GM21825 (cell line): ENCODE measurements at regions not wholly inside any gene's neighbourhood (a gene's known extent, or its start where the extent isn't known, plus 50 kb on each side); places are given as distances from the start of the nearest gene placed in this dataset.

ENCODE experiments used
- ATAC-seq: cut with Tn5 transposase; IDR thresholded peaks from one replicate; pipeline ENCODE4 v1.9.1; 2021; ENCODE audit warnings: mild to moderate bottlenecking, moderate library complexity; ENCODE audit not compliant: unreplicated experiment

DNA sequence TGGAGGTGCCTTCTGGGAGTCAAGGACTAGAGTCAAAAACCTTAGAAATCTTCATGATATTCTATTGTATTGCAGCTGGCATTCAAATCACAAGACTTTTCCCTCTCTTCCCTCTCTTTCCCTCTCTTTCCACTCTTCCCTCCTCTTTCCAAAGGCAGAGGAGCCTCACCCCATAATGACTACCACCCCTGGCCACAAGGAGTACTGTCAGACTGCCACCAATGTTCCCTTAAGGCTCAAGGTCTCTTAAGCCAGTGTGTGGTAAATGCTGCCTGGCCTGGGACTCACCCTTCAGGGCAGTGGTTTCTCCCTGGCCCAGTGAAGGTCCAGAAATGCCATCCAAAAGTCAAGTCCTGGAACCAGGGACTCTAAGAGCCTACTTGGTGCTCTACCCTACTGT is 605.9 kb upstream of the PKDCC start:
- ATAC-seq, result no peak

GRCh38 chr2:41445865-41446264 is 602.0 kb upstream of the PKDCC start:
- no peak for ATAC-seq

DNA sequence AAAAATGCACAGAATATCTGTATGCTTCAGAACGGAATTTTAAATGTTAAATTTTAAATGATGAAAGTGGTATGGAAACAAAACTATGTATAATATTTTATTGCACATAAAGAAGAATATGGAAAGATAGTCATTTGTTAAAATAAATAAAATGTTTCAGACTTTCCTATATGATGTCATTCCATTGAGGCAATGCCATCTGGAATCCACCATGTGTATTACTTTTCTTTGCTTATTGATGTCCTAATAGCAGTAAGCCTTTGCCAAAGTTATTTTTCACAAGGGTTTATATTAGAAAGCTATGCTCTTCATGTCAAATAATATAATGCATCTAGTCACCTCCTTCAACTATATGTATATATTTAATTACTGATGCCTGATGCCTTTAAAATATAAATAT is 601.6 kb upstream of the PKDCC start:
- no peak for ATAC-seq

GRCh38 chr2:41448221-41448620 is 599.6 kb upstream of the PKDCC start:
- no peak for ATAC-seq

DNA sequence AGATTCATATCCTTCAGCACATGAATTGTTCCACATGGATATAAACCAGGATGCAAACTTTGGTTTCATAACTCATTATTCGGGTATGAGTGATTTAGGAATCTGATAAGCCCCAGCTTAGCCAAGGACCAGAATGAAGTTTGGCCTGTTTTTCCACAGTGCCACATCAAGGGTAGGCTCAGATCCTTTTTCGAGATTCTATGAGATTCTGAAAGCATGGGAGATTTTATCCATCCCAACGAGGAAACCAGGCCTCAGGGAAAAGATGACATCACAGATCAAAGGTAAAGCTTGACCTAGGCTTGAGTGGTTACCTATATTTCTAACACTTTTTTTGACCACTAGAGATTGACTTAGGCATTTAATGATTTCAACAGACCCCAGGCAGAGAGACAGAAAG is 590.8 kb upstream of the PKDCC start:
- ATAC-seq, result no peak

- no peak for ATAC-seq
These were observed 587.2 kb upstream of the PKDCC start for GRCh38 chr2:41460661-41461060.

GRCh38 chr2:41464395-41464794 is 583.4 kb upstream of the PKDCC start:
- no peak for ATAC-seq

GRCh38 chr2:41475959-41476358 is 571.9 kb upstream of the PKDCC start:
- no peak for ATAC-seq

- no peak for ATAC-seq
These were observed 565.2 kb upstream of the PKDCC start for GRCh38 chr2:41482659-41483058.

- ATAC-seq, result no peak
These were observed 564.6 kb upstream of the PKDCC start for GRCh38 chr2:41483226-41483625.

DNA sequence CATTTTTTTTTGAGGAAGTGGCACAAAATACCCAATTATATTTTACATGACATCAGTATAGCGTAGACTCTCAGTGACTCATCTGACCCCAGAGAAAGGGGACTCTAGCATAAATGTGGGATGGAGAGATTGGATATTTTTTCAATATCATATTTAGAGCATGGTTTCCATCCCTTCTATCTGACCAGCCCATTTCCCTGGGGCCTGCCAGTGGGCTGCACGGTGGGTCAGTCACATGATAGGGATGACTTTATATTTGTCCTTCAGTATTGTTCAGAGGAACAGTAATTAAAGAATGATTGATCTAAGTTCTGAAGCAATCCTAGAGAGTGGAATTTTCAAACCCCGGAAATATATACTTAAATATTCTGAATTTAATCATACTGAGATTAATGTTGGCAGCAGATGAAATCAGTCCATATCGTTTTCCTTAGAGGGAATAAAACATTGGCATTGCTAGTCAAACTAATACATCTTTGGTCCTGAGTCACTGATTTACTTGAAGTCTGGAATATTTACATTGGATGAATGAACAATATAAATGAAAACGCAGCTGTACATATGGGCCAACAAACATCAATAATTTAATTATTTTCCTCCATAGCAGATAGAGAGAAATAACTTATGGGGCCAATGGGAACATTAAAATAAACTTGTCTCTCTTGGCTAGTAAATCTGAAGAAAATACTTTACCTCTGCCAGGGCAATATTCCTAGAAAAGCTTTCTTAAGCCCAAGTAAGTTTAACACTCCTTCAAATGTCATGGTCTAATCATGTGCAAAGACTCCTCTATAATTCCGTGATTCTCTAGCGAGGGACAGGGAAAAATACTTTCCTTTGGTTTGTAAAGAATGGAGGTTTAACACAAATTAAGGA is 563.6 kb upstream of the PKDCC start:
- no peak for ATAC-seq

DNA sequence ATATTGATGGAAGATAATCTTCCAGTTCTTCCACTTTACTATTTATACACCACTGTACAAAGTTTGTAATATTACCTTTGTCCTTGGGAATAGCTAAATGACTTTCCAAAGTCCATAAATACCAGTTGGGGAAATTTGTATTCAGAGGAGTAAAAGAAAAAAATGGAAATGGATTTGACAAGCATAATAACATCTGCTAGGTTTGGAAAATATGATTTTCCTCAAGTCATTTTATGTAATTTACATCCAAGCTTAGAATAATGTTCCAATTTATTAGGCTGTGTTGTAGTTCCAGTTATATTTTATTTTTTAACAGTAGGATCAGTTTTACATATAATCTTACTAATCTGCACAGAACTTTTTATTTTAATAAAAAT is 563.0 kb upstream of the PKDCC start:
- ATAC-seq, result no peak

GRCh38 chr2:41486948-41487347 is 560.9 kb upstream of the PKDCC start:
- ATAC-seq, result no peak

GRCh38 chr2:41488888-41489287 is 558.9 kb upstream of the PKDCC start:
- no peak for ATAC-seq

DNA sequence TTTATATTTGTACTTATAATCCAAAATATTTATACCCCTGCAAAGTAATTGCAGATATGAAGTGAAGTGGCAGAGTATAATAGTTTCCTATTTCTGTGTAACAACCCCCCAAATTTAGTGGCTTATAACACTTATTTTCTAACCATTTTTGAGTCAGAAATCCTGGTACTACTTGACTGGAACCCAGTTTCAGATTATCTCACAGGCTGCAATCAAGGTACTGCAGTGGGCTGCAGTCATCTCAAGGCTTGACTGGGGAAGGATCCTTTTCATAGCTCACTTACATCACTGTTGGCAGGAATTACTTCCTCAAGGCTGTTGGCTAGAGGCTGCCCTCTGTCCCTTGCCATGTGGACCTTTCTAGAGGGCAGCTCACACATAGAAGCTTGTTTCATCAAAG is 558.2 kb upstream of the PKDCC start:
- ATAC-seq, result no peak

DNA sequence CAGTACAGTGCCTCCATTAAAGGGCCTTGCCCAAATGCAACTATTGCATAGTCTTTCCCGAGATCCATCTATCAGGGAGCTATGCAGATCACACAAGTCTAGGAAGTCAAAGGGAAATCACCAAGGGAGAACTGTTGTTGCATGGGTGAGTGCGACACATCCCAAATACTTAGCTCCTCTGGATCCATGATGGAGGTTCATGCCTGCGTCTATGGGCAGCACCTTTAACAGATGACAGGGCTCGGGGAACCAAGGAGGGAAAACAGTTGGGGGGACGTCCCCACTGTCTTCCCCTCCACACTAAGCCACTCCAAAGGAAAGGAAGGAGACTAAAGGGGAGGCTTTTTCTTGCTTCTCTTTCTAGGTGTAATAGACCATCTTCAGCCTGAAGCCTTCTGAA is 552.8 kb upstream of the PKDCC start:
- ATAC-seq, result no peak

DNA sequence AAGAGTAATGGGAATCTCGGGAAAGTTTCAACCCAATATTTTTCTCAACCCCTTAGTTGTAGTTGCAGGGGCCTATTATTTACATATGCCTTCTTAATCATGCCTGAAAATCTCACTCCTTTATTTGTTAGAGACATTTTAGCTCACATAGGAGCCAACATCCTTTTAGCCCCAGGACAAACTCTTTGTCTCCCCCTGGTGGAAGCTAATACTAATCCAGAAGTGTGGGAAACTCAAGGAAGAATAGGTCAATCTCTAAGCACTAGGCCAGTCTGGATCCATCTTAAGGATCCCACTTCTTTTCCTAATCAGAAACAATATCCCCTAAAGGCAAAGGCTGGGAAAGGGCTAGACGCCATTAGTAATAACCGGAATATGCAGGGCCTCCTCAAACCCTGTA is 550.9 kb upstream of the PKDCC start:
- no peak for ATAC-seq

- no peak for ATAC-seq
These were observed 549.0 kb upstream of the PKDCC start for GRCh38 chr2:41498781-41499180.

DNA sequence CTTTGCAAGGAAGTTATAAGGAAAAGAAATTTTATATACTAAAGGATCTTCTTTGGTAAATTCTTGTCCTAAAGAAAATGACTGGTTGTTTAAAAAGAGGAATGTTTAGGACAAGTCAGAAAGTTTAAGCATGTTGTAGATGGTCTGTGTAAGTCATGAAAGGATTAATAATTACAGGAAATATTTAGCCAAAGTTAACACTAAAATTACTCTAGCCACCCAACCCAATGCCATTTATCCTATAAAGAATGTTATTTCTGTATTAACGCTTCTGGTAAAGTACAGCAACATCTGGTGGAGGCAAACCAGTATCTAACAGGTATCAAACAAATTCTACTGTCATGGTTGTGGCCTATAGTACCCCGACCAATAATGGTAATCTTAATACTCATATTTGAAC is 546.9 kb upstream of the PKDCC start:
- no peak for ATAC-seq

DNA sequence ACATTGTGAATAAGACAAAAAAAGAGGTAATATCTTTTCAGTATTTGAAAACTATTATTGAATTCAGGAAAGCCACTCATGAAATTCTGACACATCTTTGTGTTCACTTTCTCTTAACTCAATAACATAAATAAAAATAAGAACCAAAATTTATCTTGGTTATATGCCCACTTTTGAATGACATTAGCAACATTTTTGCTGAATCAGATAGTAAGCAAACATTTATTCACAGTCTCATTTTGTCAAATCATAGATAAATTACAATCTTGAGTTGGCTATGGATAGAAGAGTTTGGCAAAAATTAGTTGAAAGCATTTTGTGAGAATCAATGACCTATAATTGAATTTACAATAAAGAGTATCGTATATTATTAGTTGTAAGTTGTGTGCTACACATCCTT is 545.1 kb upstream of the PKDCC start:
- ATAC-seq, result no peak

DNA sequence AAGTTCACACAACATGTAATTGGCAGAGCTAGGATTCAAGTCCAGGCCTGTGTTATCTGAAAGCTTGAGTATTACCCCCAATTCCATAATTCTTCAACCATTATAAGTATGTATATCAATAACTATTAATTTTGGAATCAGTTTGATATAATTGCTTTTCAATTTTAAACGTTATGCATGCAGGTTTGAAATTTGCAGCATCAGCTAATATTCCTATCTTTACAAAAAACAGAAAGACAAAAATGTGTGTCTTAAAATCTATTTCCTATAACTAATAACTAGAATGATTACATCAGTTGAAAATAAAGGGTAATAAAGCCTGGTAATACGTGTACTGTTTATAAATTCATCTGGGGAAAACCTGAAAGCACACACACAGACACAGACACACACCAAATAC is 543.3 kb upstream of the PKDCC start:
- no peak for ATAC-seq

DNA sequence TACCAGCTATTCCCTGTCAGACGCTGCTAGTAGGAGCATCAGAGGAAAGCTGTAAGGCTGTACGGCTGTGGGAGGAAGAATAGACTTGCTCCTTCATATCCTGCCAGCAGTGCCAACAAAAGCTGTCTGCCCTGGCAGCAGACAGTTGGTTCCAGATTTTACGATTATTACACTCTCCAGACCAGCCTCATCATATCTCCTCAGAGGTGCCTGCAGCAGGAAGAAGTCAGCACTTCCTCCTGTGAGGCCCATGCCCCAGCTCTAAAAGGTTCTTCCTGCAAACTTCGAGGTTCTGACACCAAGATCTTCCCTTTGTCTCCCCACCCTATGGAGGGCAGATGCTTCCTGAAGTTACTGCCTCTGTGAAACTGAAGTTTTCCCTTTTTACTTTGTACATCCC is 537.7 kb upstream of the PKDCC start:
- no peak for ATAC-seq

- no peak for ATAC-seq
These were observed 526.6 kb upstream of the PKDCC start for GRCh38 chr2:41521211-41521610.
